ENCODE measurements at regions not wholly inside any gene's neighbourhood (a gene's known extent, or its start where the extent isn't known, plus 50 kb on each side); places are given as distances from the start of the nearest gene placed in this dataset.

DNA sequence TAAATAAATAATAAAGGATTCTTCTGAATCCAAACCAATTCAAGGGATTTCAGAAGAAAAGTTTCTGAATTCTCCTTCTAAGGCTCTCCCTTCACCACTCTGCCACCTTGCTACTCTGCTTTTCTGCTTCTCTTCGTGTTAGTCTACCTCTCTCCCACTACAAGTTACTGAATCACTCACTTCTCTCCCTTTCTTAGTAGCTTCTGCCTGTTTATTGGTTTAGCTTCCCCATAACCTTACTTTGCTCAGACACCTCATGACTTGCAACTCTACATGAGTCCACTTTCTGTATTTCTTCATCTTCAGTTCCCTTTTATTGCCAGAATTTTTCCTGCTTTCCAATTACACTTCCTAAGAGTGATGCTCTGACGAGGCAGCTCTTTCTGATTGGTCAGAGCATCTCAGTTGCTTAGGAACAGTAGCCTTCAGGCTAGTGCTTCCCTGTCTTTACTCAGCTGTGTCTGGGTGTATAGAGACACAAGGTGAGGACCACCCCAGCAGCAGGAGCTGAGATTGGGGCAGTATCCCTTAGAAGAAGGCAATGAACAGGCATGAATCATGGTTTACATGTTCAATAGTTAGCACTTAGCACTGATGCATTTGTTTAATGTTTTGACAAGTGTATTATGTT is 144.6 kb downstream of the SLC30A10 start:
- H3K27me3 Mint-ChIP-seq (ENCODE audit: unreplicated experiment), result no peaks in the 10 kb centered on the region
- no peaks in the 10 kb centered on the region for H3K4me1 Mint-ChIP-seq (ENCODE audit: low read depth, unreplicated experiment)
- no peak overlapping the region for H3K4me3 Mint-ChIP-seq (ENCODE audit: unreplicated experiment)
- H3K36me3 Mint-ChIP-seq (ENCODE audit: unreplicated experiment), result no peaks in the 10 kb centered on the region
- DNase-seq, result no peak
- no peak overlapping the region for H3K27ac Mint-ChIP-seq (ENCODE audit: unreplicated experiment)
- TF ChIP-seq, protein P1, sequence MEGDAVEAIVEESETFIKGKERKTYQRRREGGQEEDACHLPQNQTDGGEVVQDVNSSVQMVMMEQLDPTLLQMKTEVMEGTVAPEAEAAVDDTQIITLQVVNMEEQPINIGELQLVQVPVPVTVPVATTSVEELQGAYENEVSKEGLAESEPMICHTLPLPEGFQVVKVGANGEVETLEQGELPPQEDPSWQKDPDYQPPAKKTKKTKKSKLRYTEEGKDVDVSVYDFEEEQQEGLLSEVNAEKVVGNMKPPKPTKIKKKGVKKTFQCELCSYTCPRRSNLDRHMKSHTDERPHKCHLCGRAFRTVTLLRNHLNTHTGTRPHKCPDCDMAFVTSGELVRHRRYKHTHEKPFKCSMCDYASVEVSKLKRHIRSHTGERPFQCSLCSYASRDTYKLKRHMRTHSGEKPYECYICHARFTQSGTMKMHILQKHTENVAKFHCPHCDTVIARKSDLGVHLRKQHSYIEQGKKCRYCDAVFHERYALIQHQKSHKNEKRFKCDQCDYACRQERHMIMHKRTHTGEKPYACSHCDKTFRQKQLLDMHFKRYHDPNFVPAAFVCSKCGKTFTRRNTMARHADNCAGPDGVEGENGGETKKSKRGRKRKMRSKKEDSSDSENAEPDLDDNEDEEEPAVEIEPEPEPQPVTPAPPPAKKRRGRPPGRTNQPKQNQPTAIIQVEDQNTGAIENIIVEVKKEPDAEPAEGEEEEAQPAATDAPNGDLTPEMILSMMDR (IDR thresholded peaks at IDR 0.05; ENCODE audit: partially characterized antibody, unreplicated experiment), result no peak
- H3K9me3 Mint-ChIP-seq (ENCODE audit: unreplicated experiment), result peaks cover 2% of the 10 kb centered on the region

DNA sequence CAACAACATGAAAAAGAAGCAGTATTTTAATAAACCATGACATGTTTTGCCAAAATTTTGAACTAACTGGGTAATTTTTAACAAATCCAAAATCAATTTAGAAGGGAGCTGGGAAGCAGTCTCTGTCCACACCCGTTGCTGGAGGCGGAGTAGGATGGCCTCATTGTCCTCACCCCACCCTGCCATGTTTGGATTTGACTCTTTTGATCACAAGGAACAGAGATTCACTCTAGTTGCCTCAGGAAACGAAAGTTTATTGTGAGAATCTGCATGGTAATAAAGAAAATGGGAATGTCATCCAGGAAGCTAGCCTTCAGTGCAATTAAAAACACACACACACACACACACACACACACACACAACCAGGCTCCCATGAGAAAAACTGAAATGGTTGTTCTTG is 145.4 kb downstream of the SLC30A10 start:
- no peaks in the 10 kb centered on the region for H3K27me3 Mint-ChIP-seq (ENCODE audit: unreplicated experiment)
- no peaks in the 10 kb centered on the region for H3K4me1 Mint-ChIP-seq (ENCODE audit: low read depth, unreplicated experiment)
- no peaks in the 10 kb centered on the region for H3K36me3 Mint-ChIP-seq (ENCODE audit: unreplicated experiment)
- H3K27ac Mint-ChIP-seq (ENCODE audit: unreplicated experiment), result no peak overlapping the region
- peaks cover 2% of the 10 kb centered on the region for H3K9me3 Mint-ChIP-seq (ENCODE audit: unreplicated experiment)
- no peak overlapping the region for H3K4me3 Mint-ChIP-seq (ENCODE audit: unreplicated experiment)
- no peak for DNase-seq
- TF ChIP-seq, protein P1 (IDR thresholded peaks at IDR 0.05; ENCODE audit: partially characterized antibody, unreplicated experiment), result no peak

DNA sequence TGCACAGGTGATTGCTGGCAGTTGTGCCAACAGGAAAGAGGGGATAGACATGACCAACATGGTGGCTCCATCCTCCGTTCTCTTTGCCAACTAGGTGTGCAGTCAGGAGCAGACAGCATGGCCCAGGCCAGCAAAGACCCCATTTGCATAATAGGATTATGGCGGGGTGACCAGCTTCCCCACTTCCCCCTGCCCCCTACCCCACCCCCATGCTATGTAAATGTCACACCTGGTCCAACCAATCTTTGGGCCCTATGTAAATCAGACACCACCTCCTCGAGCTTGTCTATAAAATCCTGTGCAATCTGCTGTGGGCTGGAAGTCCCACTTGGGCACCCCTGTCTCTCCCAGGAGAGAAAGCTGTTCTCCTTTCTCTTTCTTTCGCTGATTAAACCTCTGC is 146.0 kb downstream of the SLC30A10 start:
- no peaks in the 10 kb centered on the region for H3K4me1 Mint-ChIP-seq (ENCODE audit: low read depth, unreplicated experiment)
- H3K27ac Mint-ChIP-seq (ENCODE audit: unreplicated experiment), result no peak overlapping the region
- no peak overlapping the region for H3K4me3 Mint-ChIP-seq (ENCODE audit: unreplicated experiment)
- peaks cover 2% of the 10 kb centered on the region for H3K9me3 Mint-ChIP-seq (ENCODE audit: unreplicated experiment)
- H3K36me3 Mint-ChIP-seq (ENCODE audit: unreplicated experiment), result no peaks in the 10 kb centered on the region
- TF ChIP-seq, protein P1 (IDR thresholded peaks at IDR 0.05; ENCODE audit: partially characterized antibody, unreplicated experiment), result no peak
- H3K27me3 Mint-ChIP-seq (ENCODE audit: unreplicated experiment), result no peaks in the 10 kb centered on the region
- DNase-seq, result no peak

DNA sequence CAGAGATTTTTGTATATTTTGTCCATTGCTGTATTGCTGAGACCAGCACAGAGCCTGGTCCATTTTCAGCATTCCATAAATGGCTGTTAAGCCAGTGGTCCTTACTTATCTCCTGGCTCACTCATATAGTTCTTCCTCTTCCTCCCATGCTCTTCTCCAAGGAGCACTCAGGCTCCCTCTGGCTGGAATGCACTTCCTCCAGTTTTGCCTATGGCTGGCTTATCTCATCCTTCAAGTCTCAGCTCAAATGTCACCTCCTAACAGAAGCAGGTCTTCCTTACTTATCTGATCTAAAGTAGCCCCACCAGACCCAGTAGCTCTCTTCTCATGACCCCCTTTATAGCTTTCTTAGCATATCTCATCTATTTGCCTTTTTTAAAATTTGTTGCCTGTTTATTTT is 146.9 kb downstream of the SLC30A10 start:
- H3K9me3 Mint-ChIP-seq (ENCODE audit: unreplicated experiment), result peaks cover 2% of the 10 kb centered on the region
- no peaks in the 10 kb centered on the region for H3K36me3 Mint-ChIP-seq (ENCODE audit: unreplicated experiment)
- H3K4me1 Mint-ChIP-seq (ENCODE audit: low read depth, unreplicated experiment), result no peaks in the 10 kb centered on the region
- no peak overlapping the region for H3K27ac Mint-ChIP-seq (ENCODE audit: unreplicated experiment)
- TF ChIP-seq, protein P1 (IDR thresholded peaks at IDR 0.05; ENCODE audit: partially characterized antibody, unreplicated experiment), result no peak
- DNase-seq, result no peak
- H3K4me3 Mint-ChIP-seq (ENCODE audit: unreplicated experiment), result no peak overlapping the region
- H3K27me3 Mint-ChIP-seq (ENCODE audit: unreplicated experiment), result no peaks in the 10 kb centered on the region

DNA sequence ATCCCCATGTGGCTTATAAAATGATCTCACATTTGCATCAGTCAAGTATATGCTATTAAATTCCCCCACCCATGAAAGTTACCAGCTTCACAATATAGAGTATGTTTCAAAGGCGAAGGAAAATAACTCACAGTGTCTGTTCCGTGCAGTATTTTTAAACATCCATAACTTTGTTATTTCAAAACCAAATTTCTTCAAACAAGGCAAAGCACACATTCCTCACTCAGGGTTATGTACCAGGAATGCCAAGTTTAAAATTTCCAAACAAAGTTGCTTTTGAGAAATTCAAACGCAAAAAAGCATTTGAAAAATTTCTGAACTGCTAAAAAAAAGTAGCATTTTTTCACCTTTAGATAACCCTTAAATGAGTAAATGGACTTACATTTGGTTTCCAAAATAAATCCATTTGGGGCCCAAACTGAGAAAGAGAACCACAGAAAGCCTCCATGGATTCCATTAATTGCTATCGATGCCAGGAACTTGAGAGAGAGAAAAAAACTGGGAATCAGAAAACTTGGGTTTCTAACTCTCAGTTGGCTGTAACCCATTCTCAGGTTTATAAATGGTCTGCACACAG is 149.5 kb downstream of the SLC30A10 start:
- DNase-seq, result no peak
- H3K27me3 Mint-ChIP-seq (ENCODE audit: unreplicated experiment), result no peaks in the 10 kb centered on the region
- H3K4me1 Mint-ChIP-seq (ENCODE audit: low read depth, unreplicated experiment), result no peaks in the 10 kb centered on the region
- H3K9me3 Mint-ChIP-seq (ENCODE audit: unreplicated experiment), result peaks cover 2% of the 10 kb centered on the region
- H3K27ac Mint-ChIP-seq (ENCODE audit: unreplicated experiment), result no peak overlapping the region
- TF ChIP-seq, protein P1 (IDR thresholded peaks at IDR 0.05; ENCODE audit: partially characterized antibody, unreplicated experiment), result no peak
- H3K36me3 Mint-ChIP-seq (ENCODE audit: unreplicated experiment), result no peaks in the 10 kb centered on the region
- no peak overlapping the region for H3K4me3 Mint-ChIP-seq (ENCODE audit: unreplicated experiment)

Measured in glutamatergic neuron (in vitro differentiated cells).